ENCODE measurements at regions not wholly inside any gene's neighbourhood (a gene's known extent, or its start where the extent isn't known, plus 50 kb on each side); places are given as distances from the start of the nearest gene placed in this dataset.

- Histone ChIP-seq H3K9me3 (ENCODE audit: control insufficient read depth, insufficient read depth, low read length) (no peaks in the 10 kb centered on the region), H3K27me3 (ENCODE audit: control insufficient read depth, low read length) (peaks cover 9% of the 10 kb centered on the region), H3K4me1 (ENCODE audit: control insufficient read depth, low read length) (no peaks in the 10 kb centered on the region), H3K27ac (ENCODE audit: low read depth, low read length) (no peak overlapping the region), H3K9me2 (replicated peaks; ENCODE audit: control insufficient read depth, low read length) (no peaks in the 10 kb centered on the region), H3K4me2 (ENCODE audit: low read length) (no peak overlapping the region), H3K4me3 (ENCODE audit: low read length) (no peak overlapping the region), H3K79me2 (ENCODE audit: control insufficient read depth, low read length) (no peaks in the 10 kb centered on the region), H4K20me1 (ENCODE audit: control insufficient read depth, insufficient read depth, low read depth, low read length) (no peaks in the 10 kb centered on the region), H3F3A (ENCODE audit: control insufficient read depth, insufficient read depth) (no peaks in the 10 kb centered on the region), H3K36me3 (ENCODE audit: control insufficient read depth, low read length) (no peaks in the 10 kb centered on the region)
- TF ChIP-seq EZH2phosphoT487 (IDR thresholded peaks at IDR 0.05; ENCODE audit: borderline replicate concordance, low read length) = no peak
These were observed 108.9 kb upstream of the CST7 start for GRCh38 chr20:24840121-24840713.

GRCh38 chr20:24842274-24842917, 106.7 kb upstream of the CST7 start:
- Histone ChIP-seq H3K79me2 (ENCODE audit: control insufficient read depth, low read length) (no peaks in the 10 kb centered on the region), H3K4me3 (ENCODE audit: low read length) (no peak overlapping the region), H3K9me3 (ENCODE audit: control insufficient read depth, insufficient read depth, low read length) (no peaks in the 10 kb centered on the region), H3K4me1 (ENCODE audit: control insufficient read depth, low read length) (no peaks in the 10 kb centered on the region), H3K27me3 (ENCODE audit: control insufficient read depth, low read length) (peaks cover 9% of the 10 kb centered on the region), H3F3A (ENCODE audit: control insufficient read depth, insufficient read depth) (no peaks in the 10 kb centered on the region), H3K9me2 (replicated peaks; ENCODE audit: control insufficient read depth, low read length) (no peaks in the 10 kb centered on the region), H3K4me2 (ENCODE audit: low read length) (no peak overlapping the region), H3K36me3 (ENCODE audit: control insufficient read depth, low read length) (no peaks in the 10 kb centered on the region), H4K20me1 (ENCODE audit: control insufficient read depth, insufficient read depth, low read depth, low read length) (no peaks in the 10 kb centered on the region), H3K27ac (ENCODE audit: low read depth, low read length) (no peak overlapping the region)
- no peak for TF ChIP-seq EZH2phosphoT487 (IDR thresholded peaks at IDR 0.05; ENCODE audit: borderline replicate concordance, low read length)
- TF ChIP-seq CTCF (IDR thresholded peaks at IDR 0.05; ENCODE audit: low read depth, low read length, poor library complexity, severe bottlenecking) = no peak

- no peak overlapping the region for H3K4me2 ChIP-seq (ENCODE audit: low read length)
- H3K27me3 ChIP-seq (ENCODE audit: control insufficient read depth, low read length) = peaks cover 9% of the 10 kb centered on the region
- H3K4me1 ChIP-seq (ENCODE audit: control insufficient read depth, low read length) = no peaks in the 10 kb centered on the region
- no peak overlapping the region for H3K27ac ChIP-seq (ENCODE audit: low read depth, low read length)
- no peak overlapping the region for H3K4me3 ChIP-seq (ENCODE audit: low read length)
- H3K9me2 ChIP-seq (replicated peaks; ENCODE audit: control insufficient read depth, low read length) = no peaks in the 10 kb centered on the region
- no peaks in the 10 kb centered on the region for H4K20me1 ChIP-seq (ENCODE audit: control insufficient read depth, insufficient read depth, low read depth, low read length)
- H3F3A ChIP-seq (ENCODE audit: control insufficient read depth, insufficient read depth) = no peaks in the 10 kb centered on the region
- no peaks in the 10 kb centered on the region for H3K36me3 ChIP-seq (ENCODE audit: control insufficient read depth, low read length)
- H3K9me3 ChIP-seq (ENCODE audit: control insufficient read depth, insufficient read depth, low read length) = no peaks in the 10 kb centered on the region
- TF ChIP-seq CTCF (IDR thresholded peaks at IDR 0.05; ENCODE audit: low read depth, low read length, poor library complexity, severe bottlenecking) (no peak), EZH2phosphoT487 (IDR thresholded peaks at IDR 0.05; ENCODE audit: borderline replicate concordance, low read length) (no peak)
- H3K79me2 ChIP-seq (ENCODE audit: control insufficient read depth, low read length) = no peaks in the 10 kb centered on the region
These were observed 106.0 kb upstream of the CST7 start for GRCh38 chr20:24842918-24843715.

GRCh38 chr20:24850176-24850575, 98.9 kb upstream of the CST7 start:
- H3K4me1 ChIP-seq (ENCODE audit: control insufficient read depth, low read length) = no peaks in the 10 kb centered on the region
- H3K9me3 ChIP-seq (ENCODE audit: control insufficient read depth, insufficient read depth, low read length) = peaks cover 8% of the 10 kb centered on the region; the same call in 1 of the 2 replicates
- H3K27ac ChIP-seq (ENCODE audit: low read depth, low read length) = no peak overlapping the region
- H3K36me3 ChIP-seq (ENCODE audit: control insufficient read depth, low read length) = no peaks in the 10 kb centered on the region
- H3K27me3 ChIP-seq (ENCODE audit: control insufficient read depth, low read length) = no peaks in the 10 kb centered on the region
- H3K4me2 ChIP-seq (ENCODE audit: low read length) = no peak overlapping the region
- H3K9me2 ChIP-seq (replicated peaks; ENCODE audit: control insufficient read depth, low read length) = no peaks in the 10 kb centered on the region
- TF ChIP-seq EZH2phosphoT487 (IDR thresholded peaks at IDR 0.05; ENCODE audit: borderline replicate concordance, low read length) = no peak
- no peak for TF ChIP-seq CTCF (IDR thresholded peaks at IDR 0.05; ENCODE audit: low read depth, low read length, poor library complexity, severe bottlenecking)
- H3K79me2 ChIP-seq (ENCODE audit: control insufficient read depth, low read length) = no peaks in the 10 kb centered on the region
- H3F3A ChIP-seq (ENCODE audit: control insufficient read depth, insufficient read depth) = no peaks in the 10 kb centered on the region
- H3K4me3 ChIP-seq (ENCODE audit: low read length) = no peak overlapping the region
- no peaks in the 10 kb centered on the region for H4K20me1 ChIP-seq (ENCODE audit: control insufficient read depth, insufficient read depth, low read depth, low read length)

Measured in DOHH2 (cell line).